HEK293 (cell line): ENCODE measurements at regions not wholly inside any gene's neighbourhood (a gene's known extent, or its start where the extent isn't known, plus 50 kb on each side); places are given as distances from the start of the nearest gene placed in this dataset.

ENCODE experiments used
- CTCF ChIA-PET: fragments of 350-600 bp; formaldehyde crosslinking; extraction: SDS; loops from one replicate; lab custom pipeline; 2021; ENCODE audit warnings: antibody characterized with exemption; lab: Yijun Ruan, JAX
- POLR2A ChIA-PET: fragments of 300-600 bp; formaldehyde crosslinking; extraction: SDS; loops from one replicate; lab custom pipeline; 2020; ENCODE audit warnings: antibody characterized with exemption, inconsistent platforms; lab: Yijun Ruan, JAX
- H3K27ac ChIP-seq: fragments of 200-500 bp; sonication (Bioruptor generic); 2 replicates; pipeline ENCODE4 v1.5.1; 2014; ENCODE audit warnings: low read depth, low read length, control low read depth, inconsistent platforms; ENCODE audit errors: extremely low read depth
- H3K36me3 ChIP-seq, 2 experiments: fragments of 200-500 bp in 1 of 2; sonication (Bioruptor generic) in 1 of 2; 1 replicate in 1 of 2; 2 replicates in 1 of 2; pipeline ENCODE4 v1.5.1; 2014 to 2017; ENCODE audit warnings: inconsistent platforms in 2 of 2, low read length in 2 of 2; ENCODE audit not compliant: control insufficient read depth in 2 of 2, insufficient read depth in 1 of 2
- H3K4me1 ChIP-seq: fragments of 200-500 bp; sonication (Bioruptor generic); 2 replicates; pipeline ENCODE4 v1.5.1; 2014; ENCODE audit warnings: mild to moderate bottlenecking, low read length, inconsistent platforms; ENCODE audit not compliant: control insufficient read depth, insufficient read depth
- H3K4me3 ChIP-seq: 2 replicates; pipeline ENCODE4 v1.5.1; 2011; ENCODE audit warnings: low read depth, mild to moderate bottlenecking, control low read depth, low read length, moderate library complexity
- H3K9me3 ChIP-seq: fragments of 200-500 bp; sonication (Bioruptor generic); 2 replicates; pipeline ENCODE4 v1.5.1; 2014; ENCODE audit warnings: low read depth, low read length, inconsistent platforms; ENCODE audit not compliant: control insufficient read depth, insufficient read depth
- EGR2 ChIP-seq: fragments of 450-650 bp; formaldehyde crosslinking; IDR thresholded peaks from 2 replicates; pipeline ENCODE4 v1.5.1; 2016; ENCODE audit warnings: low read depth, missing biosample characterization, missing genetic modification characterization
- FEZF1 ChIP-seq: fragments of 450-650 bp; formaldehyde crosslinking; IDR thresholded peaks from 2 replicates; pipeline ENCODE4 v1.5.1; 2016; ENCODE audit warnings: missing biosample characterization, missing genetic modification characterization
- MZF1 ChIP-seq: fragments of 450-650 bp; formaldehyde crosslinking; IDR thresholded peaks from 2 replicates; pipeline ENCODE4 v1.5.1; 2017; ENCODE audit warnings: missing biosample characterization, missing genetic modification characterization, borderline replicate concordance
- OSR2 ChIP-seq: fragments of 450-650 bp; formaldehyde crosslinking; IDR thresholded peaks from 2 replicates; pipeline ENCODE4 v1.5.1; 2016; ENCODE audit warnings: missing biosample characterization, missing genetic modification characterization
- OVOL3 ChIP-seq: fragments of 450-650 bp; formaldehyde crosslinking; IDR thresholded peaks from 2 replicates; pipeline ENCODE4 v1.5.1; 2016; ENCODE audit warnings: missing biosample characterization, missing genetic modification characterization
- PBX3 ChIP-seq: sonication (generic); formaldehyde crosslinking; IDR thresholded peaks from 2 replicates; pipeline ENCODE4 v1.8.1; 2022; ENCODE audit warnings: mild to moderate bottlenecking, moderate library complexity, missing genetic modification reagents
- SP7 ChIP-seq: fragments of 450-650 bp; formaldehyde crosslinking; IDR thresholded peaks from 2 replicates; pipeline ENCODE4 v1.5.1; 2016; ENCODE audit warnings: missing biosample characterization, missing genetic modification characterization
- TRIM28 ChIP-seq: IDR thresholded peaks from 2 replicates; pipeline ENCODE4 v1.6.1; 2011; ENCODE audit warnings: low read length, control low read depth, borderline replicate concordance
- ZBTB7A ChIP-seq: fragments of 450-650 bp; formaldehyde crosslinking; IDR thresholded peaks from 2 replicates; pipeline ENCODE4 v1.5.1; 2016; ENCODE audit warnings: low read depth, missing biosample characterization, missing genetic modification characterization
- ZFHX2 ChIP-seq: fragments of 450-650 bp; formaldehyde crosslinking; conservative IDR thresholded peaks from 2 replicates; pipeline ENCODE4 v1.5.1; 2016; ENCODE audit warnings: missing biosample characterization, missing genetic modification characterization
- ZNF112 ChIP-seq: fragments of 450-650 bp; formaldehyde crosslinking; IDR thresholded peaks from 2 replicates; pipeline ENCODE4 v1.5.0; 2017; ENCODE audit warnings: missing biosample characterization, missing genetic modification characterization
- ZNF169 ChIP-seq: fragments of 450-650 bp; formaldehyde crosslinking; IDR thresholded peaks from 2 replicates; pipeline ENCODE4 v1.5.1; 2016; ENCODE audit warnings: missing biosample characterization, missing genetic modification characterization
- ZNF175 ChIP-seq: fragments of 450-650 bp; formaldehyde crosslinking; IDR thresholded peaks from 2 replicates; pipeline ENCODE4 v1.5.1; 2016; ENCODE audit warnings: missing biosample characterization, missing genetic modification characterization
- ZNF221 ChIP-seq: fragments of 450-650 bp; formaldehyde crosslinking; IDR thresholded peaks from 2 replicates; pipeline ENCODE4 v1.5.1; 2017; ENCODE audit warnings: missing biosample characterization, missing genetic modification characterization, borderline replicate concordance
- ZNF239 ChIP-seq: fragments of 450-650 bp; formaldehyde crosslinking; IDR thresholded peaks from 2 replicates; pipeline ENCODE4 v1.5.1; 2016; ENCODE audit warnings: missing biosample characterization, missing genetic modification characterization
- ZNF24 ChIP-seq: fragments of 450-650 bp; formaldehyde crosslinking; IDR thresholded peaks from 2 replicates; pipeline ENCODE4 v1.5.1; 2016; ENCODE audit warnings: missing biosample characterization, missing genetic modification characterization
- ZNF280C ChIP-seq: fragments of 450-650 bp; formaldehyde crosslinking; IDR thresholded peaks from 2 replicates; pipeline ENCODE4 v1.5.1; 2016; ENCODE audit warnings: missing biosample characterization, missing genetic modification characterization
- ZNF341 ChIP-seq: fragments of 450-650 bp; formaldehyde crosslinking; IDR thresholded peaks from 2 replicates; pipeline ENCODE4; 2016; ENCODE audit warnings: low read depth, missing biosample characterization, missing genetic modification characterization
- ZNF391 ChIP-seq: fragments of 450-650 bp; formaldehyde crosslinking; IDR thresholded peaks from 2 replicates; pipeline ENCODE4 v1.5.1; 2016; ENCODE audit warnings: low read depth, missing biosample characterization, missing genetic modification characterization, borderline replicate concordance
- ZNF398 ChIP-seq: fragments of 450-650 bp; formaldehyde crosslinking; IDR thresholded peaks from 2 replicates; pipeline ENCODE4 v1.5.1; 2017; ENCODE audit warnings: missing biosample characterization, missing genetic modification characterization
- ZNF514 ChIP-seq: fragments of 450-650 bp; formaldehyde crosslinking; IDR thresholded peaks from 2 replicates; pipeline ENCODE4 v1.5.1; 2016; ENCODE audit warnings: missing biosample characterization, missing genetic modification characterization
- ZNF521 ChIP-seq: fragments of 450-650 bp; formaldehyde crosslinking; IDR thresholded peaks from 2 replicates; pipeline ENCODE4 v1.5.1; 2017; ENCODE audit warnings: missing biosample characterization, mild to moderate bottlenecking, missing genetic modification characterization
- ZNF561 ChIP-seq: fragments of 450-650 bp; IDR thresholded peaks from 2 replicates; pipeline ENCODE4 v1.5.1; 2018; ENCODE audit warnings: missing biosample characterization, missing genetic modification characterization, borderline replicate concordance
- ZNF610 ChIP-seq: fragments of 450-650 bp; formaldehyde crosslinking; IDR thresholded peaks from 2 replicates; pipeline ENCODE4 v1.5.1; 2016; ENCODE audit warnings: missing biosample characterization, missing genetic modification characterization, borderline replicate concordance
- ZNF626 ChIP-seq: fragments of 450-650 bp; sonication (Bioruptor Pico); formaldehyde crosslinking; IDR thresholded peaks from 2 replicates; pipeline ENCODE4 v1.5.1; 2018; ENCODE audit warnings: missing biosample characterization, missing genetic modification characterization, inconsistent platforms
- ZNF677 ChIP-seq: fragments of 450-650 bp; IDR thresholded peaks from 2 replicates; pipeline ENCODE4 v1.5.0; 2018; ENCODE audit warnings: missing biosample characterization, mild to moderate bottlenecking, missing genetic modification characterization, moderate library complexity
- ZNF701 ChIP-seq: fragments of 450-650 bp; formaldehyde crosslinking; IDR thresholded peaks from 2 replicates; pipeline ENCODE4 v1.5.1; 2016; ENCODE audit warnings: missing biosample characterization, missing genetic modification characterization

- TF ChIP-seq ZNF514 (tag by site-specific recombination) (no peak), ZNF701 (no peak), ZNF521 (no peak), ZNF398 (no peak), MZF1 (tag by site-specific recombination) (no peak), ZNF280C (tag by site-specific recombination) (no peak), ZNF626 (tag by site-specific recombination) (no peak), ZNF112 (tag by site-specific recombination) (no peak), ZNF677 (tag by site-specific recombination) (no peak), ZBTB7A (tag by site-specific recombination) (no peak), SP7 (no peak), ZNF341 (tag by site-specific recombination) (no peak), OSR2 (no peak), TRIM28 (no peak), ZNF239 (no peak), PBX3 (CRISPR knock-in tag) (no peak)
- Histone ChIP-seq H3K9me3 (no peaks in the 10 kb centered on the region), H3K27ac (no peak overlapping the region), H3K36me3 (no peaks in the 10 kb centered on the region), H3K4me1 (no peaks in the 10 kb centered on the region), H3K4me3 (no peak overlapping the region)
- CTCF ChIA-PET, result no interaction called here
- POLR2A ChIA-PET, result no interaction called here
Observed at GRCh38 chr2:183427558-183427957, 303.3 kb downstream of the NUP35 start.

- Histone ChIP-seq H3K27ac (no peak overlapping the region), H3K9me3 (no peaks in the 10 kb centered on the region), H3K4me3 (no peak overlapping the region), H3K4me1 (no peaks in the 10 kb centered on the region), H3K36me3 (no peaks in the 10 kb centered on the region)
- CTCF ChIA-PET, result no interaction called here
- POLR2A ChIA-PET, result no interaction called here
- TF ChIP-seq EGR2 (no peak), ZNF175 (tag by site-specific recombination) (no peak), ZNF391 (no peak), ZNF561 (no peak), ZNF610 (no peak), ZNF221 (tag by site-specific recombination) (no peak), ZNF169 (tag by site-specific recombination) (no peak), ZNF24 (tag by site-specific recombination) (no peak), OVOL3 (no peak), ZFHX2 (tag by site-specific recombination) (no peak), FEZF1 (tag by site-specific recombination) (no peak)
Observed at GRCh38 chr2:183428881-183429280, 304.6 kb downstream of the NUP35 start.
